ENCODE measurements at regions not wholly inside any gene's neighbourhood (a gene's known extent, or its start where the extent isn't known, plus 50 kb on each side); places are given as distances from the start of the nearest gene placed in this dataset.
A peak's percentile ranks its signal among the peaks of the same experiment; 100 is the strongest.

DNA sequence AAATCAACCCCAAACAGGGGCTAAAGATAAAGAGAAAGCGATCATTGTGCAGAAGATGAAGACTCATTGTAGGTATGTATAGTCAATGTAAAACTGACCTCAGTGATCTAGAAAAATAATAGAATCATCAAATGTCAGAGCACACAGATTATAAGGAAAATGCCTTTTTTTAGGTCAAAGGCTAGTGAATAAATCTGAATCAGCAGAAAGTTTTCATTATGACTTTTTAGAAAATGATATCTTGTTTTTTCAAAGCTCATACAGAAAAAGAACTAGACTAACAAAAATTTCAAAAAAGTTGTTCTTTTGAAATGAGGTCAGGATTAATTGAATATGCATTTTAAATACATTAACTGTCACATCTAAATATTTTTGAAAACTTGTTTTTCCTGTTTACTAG is 60.2 kb upstream of the STEAP4 start:
- H3K4me3 ChIP-seq (ENCODE audit: low read depth, low read length), result no peak overlapping the region
- no peak for TF ChIP-seq CTCF (IDR thresholded peaks at IDR 0.05; ENCODE audit: low read depth, low read length, missing control alignments)
- no peak for DNase-seq (ENCODE audit: low read depth)

DNA sequence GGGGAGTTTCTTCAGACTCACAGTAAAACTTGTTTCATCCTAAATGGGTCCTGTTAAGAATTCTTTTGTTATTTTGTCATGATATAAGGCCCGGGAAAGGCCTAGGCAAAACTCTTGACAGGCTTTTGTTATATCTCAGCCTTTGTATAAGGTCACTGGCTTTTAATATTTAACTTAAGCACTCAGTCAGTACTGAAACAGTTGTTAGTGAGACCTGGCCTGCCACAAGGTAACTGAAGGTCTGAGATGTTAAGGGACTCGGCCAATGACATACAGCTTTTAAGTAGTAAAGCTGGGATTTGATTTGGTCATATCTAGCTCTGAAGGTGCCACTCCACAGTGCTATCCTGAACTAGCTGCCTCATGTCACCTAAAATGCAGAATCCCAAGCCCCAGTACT is 57.2 kb upstream of the STEAP4 start:
- no peak for TF ChIP-seq CTCF (IDR thresholded peaks at IDR 0.05; ENCODE audit: low read depth, low read length, missing control alignments)
- no peak overlapping the region for H3K4me3 ChIP-seq (ENCODE audit: low read depth, low read length)
- DNase-seq (ENCODE audit: low read depth), result no peak

DNA sequence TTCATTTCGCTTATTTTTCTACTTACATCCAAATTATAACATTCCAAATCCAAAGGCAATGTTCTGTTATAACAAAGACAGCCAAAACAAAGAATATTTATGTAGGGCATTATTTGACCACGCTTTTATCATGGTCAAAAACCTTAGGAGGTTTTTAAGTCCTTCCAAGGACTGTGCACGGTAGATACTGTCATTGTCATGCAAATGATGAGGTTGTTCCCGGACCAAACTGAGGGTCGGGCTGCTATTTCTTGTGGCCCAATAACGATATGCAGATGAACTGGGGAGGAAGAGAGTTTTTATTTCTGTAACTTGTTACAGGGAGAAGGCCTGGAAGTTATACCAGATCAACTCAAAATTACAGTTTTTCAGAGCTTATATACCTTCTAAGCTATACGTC is 56.6 kb upstream of the STEAP4 start:
- H3K4me3 ChIP-seq (ENCODE audit: low read depth, low read length), result no peak overlapping the region
- TF ChIP-seq CTCF (IDR thresholded peaks at IDR 0.05; ENCODE audit: low read depth, low read length, missing control alignments), result no peak
- no peak for DNase-seq (ENCODE audit: low read depth)

DNA sequence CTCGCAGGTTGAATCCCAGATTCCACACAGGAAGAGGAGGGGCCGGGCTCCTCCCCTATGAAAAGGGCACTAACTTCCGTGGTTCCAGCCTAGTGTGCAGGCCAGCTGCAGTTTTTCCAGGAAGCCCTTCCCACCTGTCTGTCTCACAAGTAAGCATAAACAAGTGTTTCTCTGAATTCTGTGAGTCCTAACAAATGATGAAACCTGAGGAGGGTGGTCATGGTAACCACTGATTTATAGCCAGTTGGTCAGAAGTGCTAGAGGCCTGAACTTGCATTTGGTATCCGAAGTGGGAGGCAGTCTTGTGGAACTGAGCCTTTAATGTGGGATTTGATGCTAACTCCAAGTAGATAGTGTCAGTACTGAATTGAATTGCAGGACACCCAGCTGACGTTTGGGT is 54.7 kb upstream of the STEAP4 start:
- DNase-seq (ENCODE audit: low read depth), result no peak

DNA sequence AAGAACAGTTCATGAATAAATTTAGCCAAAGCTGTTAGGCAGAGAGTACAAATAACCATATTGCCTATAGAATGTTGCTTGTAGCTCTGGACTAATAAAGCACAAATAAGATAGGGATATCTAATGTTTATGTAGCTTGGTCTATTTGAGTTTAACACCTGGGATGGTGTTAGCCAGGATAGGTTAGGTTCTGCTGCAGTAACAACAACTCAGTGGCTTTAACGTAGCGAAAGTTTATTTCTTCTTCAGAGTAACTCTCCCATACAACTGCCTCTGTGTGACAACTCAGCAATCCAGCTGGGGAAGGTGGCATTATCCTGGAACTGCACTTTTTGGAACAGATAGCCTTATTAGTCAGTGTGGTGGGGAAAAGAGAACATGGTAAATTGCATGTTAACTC is 52.2 kb upstream of the STEAP4 start:
- TF ChIP-seq CTCF (IDR thresholded peaks at IDR 0.05; ENCODE audit: low read depth, low read length, missing control alignments), result no peak
- no peak for DNase-seq (ENCODE audit: low read depth)
- H3K4me3 ChIP-seq (ENCODE audit: low read depth, low read length), result no peak overlapping the region

More for the DNA sequence above, 54.7 kb upstream of the STEAP4 start:
- TF ChIP-seq CTCF (IDR thresholded peaks at IDR 0.05; ENCODE audit: low read depth, low read length, missing control alignments), result no peak
- H3K4me3 ChIP-seq (ENCODE audit: low read depth, low read length), result no peak overlapping the region

- H3K4me3 ChIP-seq (ENCODE audit: low read depth, low read length), result no peak overlapping the region
- no peak for DNase-seq (ENCODE audit: low read depth)
- no peak for TF ChIP-seq CTCF (IDR thresholded peaks at IDR 0.05; ENCODE audit: low read depth, low read length, missing control alignments)
These were observed 51.8 kb upstream of the STEAP4 start for GRCh38 chr7:88358526-88358838.

DNA sequence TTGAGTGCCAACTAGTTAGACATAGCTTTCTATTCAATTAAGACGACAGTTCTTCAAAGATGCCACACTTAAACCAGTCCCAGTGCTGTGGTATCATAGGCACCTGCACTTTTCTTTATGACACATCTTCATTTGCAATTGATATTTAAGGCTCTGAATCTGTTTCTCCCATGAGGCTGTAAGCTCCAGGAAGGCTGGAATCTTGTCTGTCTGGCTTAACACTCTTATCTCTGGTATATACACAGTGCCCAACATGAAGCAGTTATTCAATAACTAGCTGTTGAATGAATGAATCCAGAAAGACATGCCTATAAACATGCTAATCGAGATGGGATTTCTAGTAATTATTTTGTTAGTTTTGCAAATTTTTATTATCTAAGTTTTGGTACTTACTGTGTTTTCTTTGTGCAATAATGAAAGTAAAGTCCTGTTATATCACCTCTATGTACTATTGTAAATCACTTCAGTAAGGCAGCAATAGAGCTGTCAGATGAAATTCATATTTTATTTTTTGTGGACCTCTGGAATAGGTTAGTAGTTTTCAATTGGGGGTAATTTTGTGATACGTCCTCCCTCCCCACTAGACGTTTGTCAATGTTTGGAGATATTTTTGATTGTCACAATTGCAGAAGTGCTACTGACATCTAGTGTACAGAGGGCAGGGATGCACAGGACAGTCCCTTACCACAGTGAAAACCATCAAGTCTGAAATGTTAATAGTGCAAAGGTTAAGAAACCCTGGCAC is 51.3 kb upstream of the STEAP4 start:
- H3K4me3 ChIP-seq (ENCODE audit: low read depth, low read length), result no peak overlapping the region; the same call in 1 of the 2 replicates
- TF ChIP-seq CTCF (IDR thresholded peaks at IDR 0.05; ENCODE audit: low read depth, low read length, missing control alignments), result peak; percentile 55
- DNase-seq (ENCODE audit: low read depth), result no peak

Measured in GM12864 (cell line).